ENCODE measurements at regions not wholly inside any gene's neighbourhood (a gene's known extent, or its start where the extent isn't known, plus 50 kb on each side); places are given as distances from the start of the nearest gene placed in this dataset.

- WGBS, 2 donors (ENCODE audit: low coverage in 1 of 2), result 66% methylated on average over 2 of the region's 2 CpGs; no CpG with 5 or more reads in 1 of the 2 donors
- no peak overlapping the region for H3K27ac ChIP-seq
- intact Hi-C loops (cut with DNase I; ENCODE audit: low total_unique reads), result no loop called here
Observed at GRCh38 chrX:94041881-94042280, 367.9 kb downstream of the FAM133A start.

GRCh38 chrX:94045724-94046123 is 371.7 kb downstream of the FAM133A start:
- Histone ChIP-seq H3K9me3 (no peaks in the 10 kb centered on the region), H3K4me1 (no peaks in the 10 kb centered on the region), H3K27me3 (no peaks in the 10 kb centered on the region), H3K36me3 (no peaks in the 10 kb centered on the region), H3K4me3 (no peak overlapping the region), H3K27ac (no peak overlapping the region)
- DNase-seq, result no peak
- TF ChIP-seq EP300 (IDR thresholded peaks at IDR 0.05; ENCODE audit: low read depth), result no peak
- TF ChIP-seq, protein P1, sequence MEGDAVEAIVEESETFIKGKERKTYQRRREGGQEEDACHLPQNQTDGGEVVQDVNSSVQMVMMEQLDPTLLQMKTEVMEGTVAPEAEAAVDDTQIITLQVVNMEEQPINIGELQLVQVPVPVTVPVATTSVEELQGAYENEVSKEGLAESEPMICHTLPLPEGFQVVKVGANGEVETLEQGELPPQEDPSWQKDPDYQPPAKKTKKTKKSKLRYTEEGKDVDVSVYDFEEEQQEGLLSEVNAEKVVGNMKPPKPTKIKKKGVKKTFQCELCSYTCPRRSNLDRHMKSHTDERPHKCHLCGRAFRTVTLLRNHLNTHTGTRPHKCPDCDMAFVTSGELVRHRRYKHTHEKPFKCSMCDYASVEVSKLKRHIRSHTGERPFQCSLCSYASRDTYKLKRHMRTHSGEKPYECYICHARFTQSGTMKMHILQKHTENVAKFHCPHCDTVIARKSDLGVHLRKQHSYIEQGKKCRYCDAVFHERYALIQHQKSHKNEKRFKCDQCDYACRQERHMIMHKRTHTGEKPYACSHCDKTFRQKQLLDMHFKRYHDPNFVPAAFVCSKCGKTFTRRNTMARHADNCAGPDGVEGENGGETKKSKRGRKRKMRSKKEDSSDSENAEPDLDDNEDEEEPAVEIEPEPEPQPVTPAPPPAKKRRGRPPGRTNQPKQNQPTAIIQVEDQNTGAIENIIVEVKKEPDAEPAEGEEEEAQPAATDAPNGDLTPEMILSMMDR (IDR thresholded peaks at IDR 0.05), result no peak
- TF ChIP-seq POLR2A (IDR thresholded peaks at IDR 0.05), result no peak
- in situ Hi-C loops (cut with MboI; ENCODE audit: low pct_ligation_motif_present in 1 of 4, low pct_unique_long_range_greater_than_20kb in 1 of 4, low sequenced_read_pairs in 3 of 4) (no loop called here), intact Hi-C loops (cut with DNase I; ENCODE audit: low total_unique reads) (no loop called here)
- 75% methylated on average over 8 of the region's 16 CpGs; no CpG with 5 or more reads in 1 of the 2 donors for WGBS, 2 donors (ENCODE audit: low coverage in 1 of 2)

More at GRCh38 chrX:94041881-94042280, 367.9 kb downstream of the FAM133A start:
- no peaks in the 10 kb centered on the region for H3K4me1 ChIP-seq
- H3K9me3 ChIP-seq, result no peaks in the 10 kb centered on the region
- in situ Hi-C loops (cut with MboI; ENCODE audit: low pct_ligation_motif_present in 1 of 4, low pct_unique_long_range_greater_than_20kb in 1 of 4, low sequenced_read_pairs in 3 of 4), result no loop called here
- TF ChIP-seq, protein P1 (IDR thresholded peaks at IDR 0.05), result no peak
- TF ChIP-seq POLR2AphosphoS5 (IDR thresholded peaks at IDR 0.05) (no peak), EP300 (IDR thresholded peaks at IDR 0.05; ENCODE audit: low read depth) (no peak), POLR2A (IDR thresholded peaks at IDR 0.05) (no peak)
- no peak for DNase-seq
- H3K4me3 ChIP-seq, result no peak overlapping the region
- H3K27me3 ChIP-seq, result no peaks in the 10 kb centered on the region
- H3K36me3 ChIP-seq, result no peaks in the 10 kb centered on the region

- H3K4me1 ChIP-seq, result no peaks in the 10 kb centered on the region
- no peaks in the 10 kb centered on the region for H3K27me3 ChIP-seq
- in situ Hi-C loops (cut with MboI; ENCODE audit: low pct_ligation_motif_present in 1 of 4, low pct_unique_long_range_greater_than_20kb in 1 of 4, low sequenced_read_pairs in 3 of 4), result no loop called here
- no peak overlapping the region for H3K4me3 ChIP-seq
- no peak for TF ChIP-seq EP300 (IDR thresholded peaks at IDR 0.05; ENCODE audit: low read depth)
- TF ChIP-seq, protein P1 (IDR thresholded peaks at IDR 0.05), result no peak
- no peak for TF ChIP-seq POLR2A (IDR thresholded peaks at IDR 0.05)
- no peak for TF ChIP-seq POLR2AphosphoS5 (IDR thresholded peaks at IDR 0.05)
- H3K36me3 ChIP-seq, result no peaks in the 10 kb centered on the region
- WGBS, 2 donors (ENCODE audit: low coverage in 1 of 2), result 55% methylated on average over 2 of the region's 2 CpGs; no CpG with 5 or more reads in 1 of the 2 donors
- DNase-seq, result no peak
- H3K9me3 ChIP-seq, result no peaks in the 10 kb centered on the region
- intact Hi-C loops (cut with DNase I; ENCODE audit: low total_unique reads), result no loop called here
- no peak overlapping the region for H3K27ac ChIP-seq
Observed at GRCh38 chrX:94051926-94052325, 377.9 kb downstream of the FAM133A start.

- in situ Hi-C loops (cut with MboI; ENCODE audit: low pct_ligation_motif_present in 1 of 4, low pct_unique_long_range_greater_than_20kb in 1 of 4, low sequenced_read_pairs in 3 of 4) (no loop called here), intact Hi-C loops (cut with DNase I; ENCODE audit: low total_unique reads) (no loop called here)
- DNase-seq, result no peak
- TF ChIP-seq POLR2AphosphoS5 (IDR thresholded peaks at IDR 0.05), result no peak
- TF ChIP-seq, protein P1 (IDR thresholded peaks at IDR 0.05), result no peak
- no peak for TF ChIP-seq POLR2A (IDR thresholded peaks at IDR 0.05)
- TF ChIP-seq EP300 (IDR thresholded peaks at IDR 0.05; ENCODE audit: low read depth), result no peak
- no peaks in the 10 kb centered on the region for H3K27me3 ChIP-seq
- H3K9me3 ChIP-seq, result no peaks in the 10 kb centered on the region
- no peak overlapping the region for H3K4me3 ChIP-seq
- WGBS, 2 donors (ENCODE audit: low coverage in 1 of 2), result 33% methylated on average over 2 of the region's 2 CpGs; no CpG with 5 or more reads in 1 of the 2 donors
- H3K4me1 ChIP-seq, result no peaks in the 10 kb centered on the region
- H3K27ac ChIP-seq, result no peak overlapping the region
- no peaks in the 10 kb centered on the region for H3K36me3 ChIP-seq
Observed at GRCh38 chrX:94053575-94053974, 379.6 kb downstream of the FAM133A start.
